Central memory CD8-positive, alpha-beta T cell (primary cell): ENCODE measurements at regions not wholly inside any gene's neighbourhood (a gene's known extent, or its start where the extent isn't known, plus 50 kb on each side); places are given as distances from the start of the nearest gene placed in this dataset.

Experiments
- ATAC-seq: fragments of 150-1000 bp; cut with Tn5 transposase; replicated peaks from 2 replicates; pipeline ENCODE4 v1.10.0; 2022; ENCODE audit warnings: mild to moderate bottlenecking, moderate FRiP score, moderate number of reproducible peaks; ENCODE audit not compliant: poor library complexity, severe bottlenecking; ENCODE audit errors: extremely low read depth
- DNase-seq, 2 donors: peaks; one replicate each; pipeline ENCODE4 v3.0.0; 2021; ENCODE audit warnings: low spot score in 2 of 2
- H3K27ac Mint-ChIP-seq: one replicate; pipeline ENCODE4 v1.8.0; 2022; ENCODE audit warnings: low read depth, mild to moderate bottlenecking, moderate library complexity, mixed read lengths
- H3K27me3 Mint-ChIP-seq: one replicate; pipeline ENCODE4 v1.8.0; 2022; ENCODE audit warnings: mixed read lengths
- H3K36me3 Mint-ChIP-seq: one replicate; pipeline ENCODE4 v1.8.0; 2022; ENCODE audit warnings: mild to moderate bottlenecking, moderate library complexity, mixed read lengths; ENCODE audit not compliant: insufficient read depth
- H3K4me1 Mint-ChIP-seq: one replicate; pipeline ENCODE4 v1.8.0; 2022; ENCODE audit warnings: mixed read lengths
- H3K4me3 Mint-ChIP-seq: one replicate; pipeline ENCODE4 v1.8.0; 2022; ENCODE audit warnings: mild to moderate bottlenecking, moderate library complexity, mixed read lengths
- H3K9me3 Mint-ChIP-seq: one replicate; pipeline ENCODE4 v1.8.0; 2022; ENCODE audit warnings: mixed read lengths

DNA sequence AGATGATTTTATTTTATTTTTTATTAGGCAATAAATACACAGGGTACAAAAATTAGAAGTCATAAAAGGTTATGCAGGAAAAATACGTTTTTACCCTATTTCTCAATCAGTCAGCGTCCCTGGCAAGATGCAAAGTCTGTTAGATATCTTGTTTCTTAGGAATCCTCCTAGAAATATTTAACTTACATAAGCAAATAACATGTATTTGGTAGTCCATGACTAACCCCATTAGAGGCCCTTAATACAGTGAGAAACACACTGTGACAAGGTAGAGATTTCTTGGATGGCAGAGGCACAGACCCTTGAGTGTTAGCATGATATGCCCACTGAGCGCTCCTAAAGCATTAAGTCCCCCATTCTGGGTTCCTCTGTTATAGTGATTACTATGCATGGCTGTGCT, 121.2 kb upstream of the ADAMTSL1 start:
- ATAC-seq (no peak), DNase-seq (no peak)
- Mint-ChIP-seq H3K36me3 (no peaks in the 10 kb centered on the region), H3K27ac (no peak overlapping the region), H3K4me3 (no peak overlapping the region), H3K27me3 (no peaks in the 10 kb centered on the region), H3K9me3 (no peaks in the 10 kb centered on the region), H3K4me1 (no peaks in the 10 kb centered on the region)

DNA sequence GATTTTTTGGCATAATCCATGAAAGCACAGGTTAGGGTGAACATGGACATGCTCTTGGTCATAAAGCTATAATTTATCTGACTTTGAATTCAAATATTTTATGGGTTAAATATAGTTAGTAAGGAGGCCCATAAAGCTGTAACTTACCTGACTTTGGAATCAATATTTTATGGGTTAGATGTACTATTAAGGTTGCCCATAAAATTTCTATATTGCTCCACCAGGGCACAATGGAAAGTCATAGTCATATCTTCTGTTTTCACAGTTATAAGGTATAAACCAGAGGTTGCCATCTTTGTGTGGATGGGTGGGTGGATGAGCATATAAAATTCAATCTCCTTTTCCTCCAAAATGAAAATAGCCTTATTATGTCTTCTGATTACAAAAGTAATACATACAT, 120.5 kb upstream of the ADAMTSL1 start:
- no peaks in the 10 kb centered on the region for H3K36me3 Mint-ChIP-seq
- H3K4me3 Mint-ChIP-seq = no peak overlapping the region
- DNase-seq (no peak), ATAC-seq (no peak)
- no peak overlapping the region for H3K27ac Mint-ChIP-seq
- no peaks in the 10 kb centered on the region for H3K9me3 Mint-ChIP-seq
- H3K27me3 Mint-ChIP-seq = no peaks in the 10 kb centered on the region
- H3K4me1 Mint-ChIP-seq = no peaks in the 10 kb centered on the region

DNA sequence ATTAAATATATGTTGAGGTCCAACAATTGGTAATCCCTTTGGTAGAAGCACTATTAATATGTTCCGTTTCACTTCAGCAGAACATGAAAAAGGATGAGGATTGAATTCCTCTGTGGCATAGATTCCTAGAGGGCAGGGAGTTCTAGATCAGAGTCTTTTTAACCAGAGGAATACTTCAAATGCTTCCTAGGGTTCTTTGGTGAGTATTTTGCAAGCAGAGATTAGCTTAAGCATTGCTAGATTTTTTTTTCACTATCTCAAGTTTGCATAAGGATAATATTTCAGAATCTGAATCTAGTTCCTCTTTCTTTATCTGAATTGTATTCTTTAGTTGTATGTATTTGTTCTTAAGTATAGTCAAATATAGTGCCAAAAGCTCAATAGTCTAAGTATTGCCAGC, 116.6 kb upstream of the ADAMTSL1 start:
- Mint-ChIP-seq H3K27ac (no peak overlapping the region), H3K4me3 (no peak overlapping the region), H3K27me3 (no peaks in the 10 kb centered on the region), H3K36me3 (no peaks in the 10 kb centered on the region), H3K4me1 (no peaks in the 10 kb centered on the region), H3K9me3 (no peaks in the 10 kb centered on the region)
- ATAC-seq (no peak), DNase-seq (no peak)

DNA sequence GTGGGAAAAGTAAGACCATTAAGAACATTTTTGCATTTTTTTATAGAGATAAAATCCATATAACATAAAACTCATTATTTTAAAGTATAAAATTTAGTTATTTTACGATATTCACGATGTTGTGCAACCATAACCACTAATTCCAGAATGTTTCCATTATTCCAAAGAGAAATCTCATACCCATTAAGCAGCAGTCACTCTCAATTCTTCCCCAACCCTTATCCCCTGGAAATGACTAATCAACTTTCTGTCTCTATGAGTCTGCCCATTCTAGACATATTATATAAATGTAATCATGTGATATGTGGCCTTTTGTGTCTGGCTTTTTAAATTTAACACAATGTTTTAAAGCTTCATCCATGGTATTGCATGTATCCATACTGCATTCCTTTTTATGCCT, 115.6 kb upstream of the ADAMTSL1 start:
- no peak overlapping the region for H3K4me3 Mint-ChIP-seq
- DNase-seq = no peak

DNA sequence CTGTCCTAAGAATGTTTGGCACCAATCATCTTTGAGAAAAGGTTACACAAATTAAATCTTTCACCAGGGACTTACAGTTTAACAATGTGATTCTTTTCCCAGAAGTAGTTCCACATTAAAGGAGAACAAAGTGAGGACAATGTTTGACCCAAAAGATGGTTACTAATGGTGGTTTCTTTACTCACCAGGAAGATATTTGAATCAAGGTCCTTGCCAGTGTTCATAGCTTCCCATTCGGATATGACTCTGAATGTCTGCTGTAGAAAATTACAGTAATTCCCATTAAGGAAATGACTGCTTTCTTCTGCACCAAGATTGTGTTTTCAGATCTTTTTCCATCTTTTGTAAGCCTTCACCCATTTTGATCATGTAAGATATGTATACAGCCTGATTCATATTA, 114.6 kb upstream of the ADAMTSL1 start:
- Mint-ChIP-seq H3K27me3 (no peaks in the 10 kb centered on the region), H3K4me1 (no peaks in the 10 kb centered on the region), H3K4me3 (no peak overlapping the region), H3K36me3 (no peaks in the 10 kb centered on the region), H3K9me3 (no peaks in the 10 kb centered on the region), H3K27ac (no peak overlapping the region)
- DNase-seq (no peak), ATAC-seq (no peak)

More for the DNA sequence above, 115.6 kb upstream of the ADAMTSL1 start:
- H3K9me3 Mint-ChIP-seq = no peaks in the 10 kb centered on the region
- no peak for ATAC-seq
- H3K27ac Mint-ChIP-seq = no peak overlapping the region
- H3K4me1 Mint-ChIP-seq = no peaks in the 10 kb centered on the region
- H3K27me3 Mint-ChIP-seq = no peaks in the 10 kb centered on the region
- no peaks in the 10 kb centered on the region for H3K36me3 Mint-ChIP-seq

DNA sequence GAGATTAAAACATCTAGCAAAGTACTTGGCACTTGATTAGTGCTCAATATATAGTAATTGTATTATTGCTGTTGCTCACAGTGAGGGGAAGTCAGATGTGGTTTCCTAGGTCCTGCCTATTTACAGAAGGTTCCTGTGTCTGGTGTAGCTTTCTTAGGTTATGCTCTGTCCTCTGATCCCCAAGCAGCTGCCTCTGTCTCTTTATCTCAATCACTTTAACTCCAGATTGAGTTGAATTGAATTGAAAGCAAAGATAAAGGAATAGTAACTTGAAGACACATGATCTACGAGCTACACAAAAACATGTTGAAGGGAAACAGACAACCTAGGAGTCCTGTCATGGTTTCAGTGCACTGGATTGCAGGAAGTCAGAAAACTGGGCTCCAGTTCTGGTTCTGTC, 113.9 kb upstream of the ADAMTSL1 start:
- no peak overlapping the region for H3K27ac Mint-ChIP-seq
- no peaks in the 10 kb centered on the region for H3K4me1 Mint-ChIP-seq
- H3K27me3 Mint-ChIP-seq = no peaks in the 10 kb centered on the region
- ATAC-seq = no peak
- no peak overlapping the region for H3K4me3 Mint-ChIP-seq
- no peak for DNase-seq
- H3K36me3 Mint-ChIP-seq = no peaks in the 10 kb centered on the region
- no peaks in the 10 kb centered on the region for H3K9me3 Mint-ChIP-seq

DNA sequence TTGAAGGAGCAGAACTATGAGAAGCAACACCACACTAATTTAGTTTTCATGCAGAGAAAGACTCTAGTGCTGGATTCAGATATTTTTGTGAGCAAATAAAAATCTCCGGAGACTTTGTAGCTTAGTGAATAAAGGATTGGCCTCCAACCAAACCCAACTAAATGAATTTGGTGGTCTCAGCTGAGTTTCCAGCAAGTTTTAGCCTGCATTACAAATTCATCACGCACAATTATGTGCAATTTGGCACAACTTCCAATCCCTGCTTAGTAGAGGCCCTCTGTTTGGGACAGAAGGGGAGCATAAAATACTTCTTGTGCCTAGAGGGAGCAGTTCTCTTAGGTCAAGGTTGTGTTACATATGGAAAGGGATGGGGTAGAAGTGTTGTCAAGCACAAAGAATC, 112.3 kb upstream of the ADAMTSL1 start:
- H3K4me1 Mint-ChIP-seq = no peaks in the 10 kb centered on the region
- H3K36me3 Mint-ChIP-seq = no peaks in the 10 kb centered on the region
- H3K27ac Mint-ChIP-seq = no peak overlapping the region
- H3K4me3 Mint-ChIP-seq = no peak overlapping the region
- no peaks in the 10 kb centered on the region for H3K27me3 Mint-ChIP-seq
- H3K9me3 Mint-ChIP-seq = no peaks in the 10 kb centered on the region
- DNase-seq (no peak), ATAC-seq (no peak)

DNA sequence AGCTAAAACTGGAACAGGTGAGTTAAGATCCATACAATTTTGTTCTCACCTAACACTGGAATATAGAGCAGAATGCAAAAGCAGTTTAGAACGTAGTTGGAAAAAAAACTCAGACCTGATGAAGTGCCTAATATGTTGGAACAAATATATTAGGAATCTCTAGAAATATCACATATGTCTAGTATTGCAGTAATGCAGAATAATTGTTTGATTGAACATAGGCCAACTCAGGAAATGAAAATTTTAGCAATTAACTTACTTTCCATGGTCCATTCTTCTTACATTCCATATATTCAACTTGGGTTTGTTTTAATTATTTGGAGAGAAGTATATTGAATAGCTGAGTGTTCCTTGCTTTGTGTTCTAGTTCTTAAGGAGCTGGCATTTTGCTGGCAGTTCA, 111.8 kb upstream of the ADAMTSL1 start:
- ATAC-seq (no peak), DNase-seq (no peak)
- Mint-ChIP-seq H3K4me1 (no peaks in the 10 kb centered on the region), H3K9me3 (no peaks in the 10 kb centered on the region), H3K27me3 (no peaks in the 10 kb centered on the region), H3K4me3 (no peak overlapping the region), H3K27ac (no peak overlapping the region), H3K36me3 (no peaks in the 10 kb centered on the region)

DNA sequence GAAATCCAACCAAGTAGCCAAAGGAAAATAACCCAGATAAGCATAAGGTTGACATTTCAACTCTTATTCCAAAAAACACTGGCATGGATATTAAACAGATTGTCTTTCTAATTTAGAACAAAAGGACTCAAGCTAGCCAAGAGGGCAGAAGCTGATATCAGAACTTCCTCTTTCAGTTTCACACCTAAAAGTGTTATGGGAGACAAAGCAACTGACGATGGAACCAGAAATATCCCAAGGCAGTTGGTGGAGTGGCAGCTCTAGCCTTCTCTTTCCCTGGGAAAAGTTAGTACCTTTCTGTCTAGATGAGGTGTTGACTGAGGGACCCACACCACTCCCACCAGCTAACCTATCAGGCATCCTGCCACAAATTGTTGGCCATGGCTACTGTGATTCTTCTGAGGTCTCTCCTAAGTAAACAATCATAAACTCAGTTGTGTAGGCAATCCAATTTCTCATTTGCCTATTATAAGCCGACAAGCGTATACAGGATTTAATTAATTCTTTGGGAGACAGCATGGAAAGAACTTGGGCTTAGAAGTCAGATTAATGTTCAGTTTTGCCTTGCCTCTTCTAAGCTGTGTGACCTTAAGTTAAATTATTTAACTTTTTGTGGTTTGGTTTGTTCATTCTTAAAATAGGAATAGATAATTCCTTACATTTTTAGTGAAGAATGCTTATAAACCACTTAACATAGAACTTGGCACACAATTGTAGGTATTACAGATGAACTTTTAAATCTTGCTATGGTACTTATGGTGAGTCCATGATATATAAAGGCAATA, 110.9 kb upstream of the ADAMTSL1 start:
- Mint-ChIP-seq H3K9me3 (no peaks in the 10 kb centered on the region), H3K4me1 (no peaks in the 10 kb centered on the region), H3K36me3 (no peaks in the 10 kb centered on the region), H3K27ac (no peak overlapping the region), H3K4me3 (no peak overlapping the region), H3K27me3 (no peaks in the 10 kb centered on the region)
- ATAC-seq = no peak
- DNase-seq = no peak

DNA sequence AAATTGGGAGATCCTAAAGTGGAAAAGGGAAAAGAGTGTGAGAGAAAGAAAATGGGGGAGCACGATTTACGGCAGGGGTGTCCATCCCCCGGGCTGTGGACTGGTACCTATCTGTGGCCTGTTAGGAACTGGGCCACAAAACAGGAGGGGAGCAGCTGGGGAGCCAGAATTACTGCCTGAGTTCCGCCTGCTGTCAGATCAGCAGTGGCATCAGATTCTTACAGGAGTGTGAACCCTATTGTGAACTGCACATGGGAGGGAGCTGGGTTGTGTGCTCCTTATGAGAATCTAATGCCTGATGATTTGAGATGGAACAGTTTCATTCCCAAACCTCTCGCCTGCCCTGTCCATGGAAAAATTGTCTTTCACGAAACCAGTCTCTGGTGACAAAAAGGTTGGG, 108.3 kb upstream of the ADAMTSL1 start:
- H3K27me3 Mint-ChIP-seq = no peaks in the 10 kb centered on the region
- DNase-seq = no peak
- no peak overlapping the region for H3K4me3 Mint-ChIP-seq
- no peaks in the 10 kb centered on the region for H3K9me3 Mint-ChIP-seq
- H3K27ac Mint-ChIP-seq = no peak overlapping the region
- H3K36me3 Mint-ChIP-seq = no peaks in the 10 kb centered on the region
- H3K4me1 Mint-ChIP-seq = no peaks in the 10 kb centered on the region
- ATAC-seq = no peak

DNA sequence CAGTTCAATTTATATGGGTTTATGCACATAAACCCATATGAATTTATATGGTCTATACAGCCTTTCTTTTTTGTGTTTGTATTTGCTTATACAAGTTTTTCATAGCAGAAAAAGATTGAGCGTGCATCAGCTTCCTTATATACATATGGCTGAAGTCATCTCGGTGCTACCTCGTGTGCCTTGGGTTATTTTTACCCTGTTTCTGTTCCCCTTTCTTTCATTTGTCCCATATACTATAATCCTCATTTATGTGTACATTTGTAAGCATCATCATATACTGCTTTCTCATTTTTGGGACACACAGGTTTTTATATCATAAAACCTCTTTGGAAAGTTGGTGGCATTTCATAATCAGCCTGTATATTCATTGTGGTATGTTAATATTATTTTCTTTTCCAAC, 107.8 kb upstream of the ADAMTSL1 start:
- no peaks in the 10 kb centered on the region for H3K36me3 Mint-ChIP-seq
- H3K4me1 Mint-ChIP-seq = no peaks in the 10 kb centered on the region
- no peak overlapping the region for H3K27ac Mint-ChIP-seq
- H3K27me3 Mint-ChIP-seq = no peaks in the 10 kb centered on the region
- DNase-seq (no peak), ATAC-seq (no peak)
- no peak overlapping the region for H3K4me3 Mint-ChIP-seq
- no peaks in the 10 kb centered on the region for H3K9me3 Mint-ChIP-seq

DNA sequence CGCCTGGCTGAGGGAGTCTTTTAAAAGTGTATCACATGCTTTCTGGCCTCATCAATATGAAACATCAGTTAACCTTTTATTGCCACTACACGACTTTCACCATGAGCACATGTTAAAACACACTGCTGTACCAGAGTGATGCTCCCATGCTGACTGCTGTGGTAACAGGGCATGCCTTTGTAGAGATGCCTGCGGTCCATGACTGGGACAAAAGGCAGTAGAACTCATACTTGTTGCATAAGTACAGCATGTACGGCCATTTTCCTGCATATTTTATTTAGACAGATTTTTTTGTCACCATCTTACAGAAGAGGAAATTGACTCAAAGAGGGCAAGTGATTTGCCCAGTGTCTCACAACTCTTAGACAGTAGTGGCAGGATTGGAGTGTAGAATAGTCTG, 105.7 kb upstream of the ADAMTSL1 start:
- no peak for DNase-seq
- no peak overlapping the region for H3K4me3 Mint-ChIP-seq
- no peak for ATAC-seq
- H3K27ac Mint-ChIP-seq = no peak overlapping the region
- no peaks in the 10 kb centered on the region for H3K36me3 Mint-ChIP-seq
- no peaks in the 10 kb centered on the region for H3K9me3 Mint-ChIP-seq
- H3K4me1 Mint-ChIP-seq = no peaks in the 10 kb centered on the region
- H3K27me3 Mint-ChIP-seq = no peaks in the 10 kb centered on the region

DNA sequence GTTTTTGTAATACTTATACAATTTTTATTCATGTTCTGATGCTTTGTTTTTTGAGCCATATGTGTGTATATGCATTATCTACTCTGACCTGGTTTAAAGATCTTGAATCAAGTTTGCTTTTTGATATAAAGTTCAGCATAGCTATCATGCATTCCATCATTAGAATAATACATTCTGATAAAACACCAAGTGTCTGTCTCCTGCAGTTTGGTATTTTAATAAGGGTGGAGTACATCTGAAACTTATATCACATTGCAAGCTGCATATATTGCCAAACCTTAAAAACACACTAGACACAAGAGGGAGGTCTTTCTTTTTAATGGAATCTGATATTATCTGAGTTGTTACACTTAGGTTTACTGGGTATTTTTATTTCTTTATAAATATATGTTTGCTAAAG, 102.8 kb upstream of the ADAMTSL1 start:
- H3K27ac Mint-ChIP-seq = no peak overlapping the region
- no peak for ATAC-seq
- no peak overlapping the region for H3K4me3 Mint-ChIP-seq
- H3K36me3 Mint-ChIP-seq = no peaks in the 10 kb centered on the region
- peaks cover 3% of the 10 kb centered on the region for H3K9me3 Mint-ChIP-seq
- H3K27me3 Mint-ChIP-seq = no peaks in the 10 kb centered on the region
- DNase-seq = no peak
- H3K4me1 Mint-ChIP-seq = no peaks in the 10 kb centered on the region
